ENCODE measurements at regions not wholly inside any gene's neighbourhood (a gene's known extent, or its start where the extent isn't known, plus 50 kb on each side); places are given as distances from the start of the nearest gene placed in this dataset.

DNA sequence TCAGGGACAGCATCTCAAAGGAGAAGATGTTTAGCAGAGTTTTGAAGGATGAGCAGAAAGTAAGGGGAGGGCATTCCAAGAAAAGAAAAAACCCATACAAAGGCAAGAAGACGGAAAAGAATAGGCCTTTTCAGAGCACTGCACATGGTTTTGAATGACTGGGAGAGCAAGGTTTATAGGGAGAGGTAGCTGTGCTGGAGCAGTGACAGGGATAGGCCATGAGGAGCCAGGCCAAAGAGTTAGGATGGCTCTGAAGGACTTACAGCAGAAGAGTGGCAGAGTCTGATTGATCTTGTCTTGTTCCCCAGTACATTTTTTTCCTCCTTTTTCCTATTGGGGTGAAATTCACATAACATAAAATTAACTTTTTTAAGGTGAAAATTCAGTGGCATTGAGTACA, 55.8 kb upstream of the PAK1 start:
- H4K8ac ChIP-seq (ENCODE audit: low read depth in 2 of 2, low read length in 2 of 2) = no peak overlapping the region
- H3K4me1 ChIP-seq (ENCODE audit: control insufficient read depth, insufficient read depth, low read length) = no peaks in the 10 kb centered on the region
- intact Hi-C loops (cut with micrococcal nuclease) = loop anchor here (5.0 kb wide), 1 partner anchor 37 kb away; no protein-coding TSS in a partner anchor
- no peak overlapping the region for H3K23ac ChIP-seq (ENCODE audit: low read depth, low read length)
- peaks cover 2% of the 10 kb centered on the region for H3K27me3 ChIP-seq (ENCODE audit: control insufficient read depth, insufficient read depth, low read length)
- H2BK5ac ChIP-seq (ENCODE audit: low read depth, low read length, poor library complexity, severe bottlenecking) = no peak overlapping the region
- dilution Hi-C loops (cut with HindIII; ENCODE audit: low sequenced_read_pairs, unreplicated experiment) = no loop called here
- no peak overlapping the region for H3K18ac ChIP-seq (ENCODE audit: low read depth, low read length)
- TF ChIP-seq CEBPB (IDR thresholded peaks at IDR 0.05; ENCODE audit: low read depth, low read length) = no peak
- no peak for TF ChIP-seq FOS (IDR thresholded peaks at IDR 0.05; ENCODE audit: low read depth, low read length)
- TF ChIP-seq POLR2A (IDR thresholded peaks at IDR 0.05; ENCODE audit: low read depth, low read length) = no peak
- no peak for TF ChIP-seq ELK1 (IDR thresholded peaks at IDR 0.05; ENCODE audit: borderline replicate concordance, low read depth, low read length)
- TF ChIP-seq MXI1 (IDR thresholded peaks at IDR 0.05; ENCODE audit: borderline replicate concordance, low read depth, low read length) = no peak
- TF ChIP-seq MAZ (IDR thresholded peaks at IDR 0.05; ENCODE audit: borderline replicate concordance, low read depth, low read length) = no peak
- TF ChIP-seq SMC3 (IDR thresholded peaks at IDR 0.05; ENCODE audit: low read depth, low read length) = no peak
- no peak for TF ChIP-seq USF2 (IDR thresholded peaks at IDR 0.05; ENCODE audit: low read depth, low read length)
- TF ChIP-seq, protein P1, sequence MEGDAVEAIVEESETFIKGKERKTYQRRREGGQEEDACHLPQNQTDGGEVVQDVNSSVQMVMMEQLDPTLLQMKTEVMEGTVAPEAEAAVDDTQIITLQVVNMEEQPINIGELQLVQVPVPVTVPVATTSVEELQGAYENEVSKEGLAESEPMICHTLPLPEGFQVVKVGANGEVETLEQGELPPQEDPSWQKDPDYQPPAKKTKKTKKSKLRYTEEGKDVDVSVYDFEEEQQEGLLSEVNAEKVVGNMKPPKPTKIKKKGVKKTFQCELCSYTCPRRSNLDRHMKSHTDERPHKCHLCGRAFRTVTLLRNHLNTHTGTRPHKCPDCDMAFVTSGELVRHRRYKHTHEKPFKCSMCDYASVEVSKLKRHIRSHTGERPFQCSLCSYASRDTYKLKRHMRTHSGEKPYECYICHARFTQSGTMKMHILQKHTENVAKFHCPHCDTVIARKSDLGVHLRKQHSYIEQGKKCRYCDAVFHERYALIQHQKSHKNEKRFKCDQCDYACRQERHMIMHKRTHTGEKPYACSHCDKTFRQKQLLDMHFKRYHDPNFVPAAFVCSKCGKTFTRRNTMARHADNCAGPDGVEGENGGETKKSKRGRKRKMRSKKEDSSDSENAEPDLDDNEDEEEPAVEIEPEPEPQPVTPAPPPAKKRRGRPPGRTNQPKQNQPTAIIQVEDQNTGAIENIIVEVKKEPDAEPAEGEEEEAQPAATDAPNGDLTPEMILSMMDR (conservative IDR thresholded peaks at IDR 0.05; ENCODE audit: low read depth, low read length) = no peak
- TF ChIP-seq RCOR1 (IDR thresholded peaks at IDR 0.05; ENCODE audit: insufficient replicate concordance, low read length) = no peak
- H3K36me3 ChIP-seq (ENCODE audit: control insufficient read depth, insufficient read depth, low read length) = no peaks in the 10 kb centered on the region
- H4K91ac ChIP-seq (ENCODE audit: insufficient read depth, low read depth, low read length) = no peak overlapping the region
- in situ Hi-C loops (cut with MboI; ENCODE audit: low sequenced_read_pairs) = no loop called here
- no peak for DNase-seq
- no TSS peak for BruUV-seq (replicated peaks)
- H2BK120ac ChIP-seq (ENCODE audit: low read depth, low read length) = no peak overlapping the region
- no peak overlapping the region for H2BK20ac ChIP-seq (ENCODE audit: low read depth, low read length)
- H3K9me3 ChIP-seq (ENCODE audit: control insufficient read depth, insufficient read depth, low read length) = no peaks in the 10 kb centered on the region
- no peak overlapping the region for H3K4me3 ChIP-seq (ENCODE audit: insufficient read depth, low read depth, low read length)
- no peak overlapping the region for H3K14ac ChIP-seq (replicated peaks; ENCODE audit: low read depth, low read length)
- no peak overlapping the region for H4K5ac ChIP-seq (ENCODE audit: low read depth, low read length)
- H2AFZ ChIP-seq (replicated peaks; ENCODE audit: low read length, poor library complexity) = no peak overlapping the region
- no peaks in the 10 kb centered on the region for H3K79me1 ChIP-seq (ENCODE audit: low read depth in 1 of 2, low read length in 2 of 2)
- no peak overlapping the region for H2AK9ac ChIP-seq (replicated peaks; ENCODE audit: low read depth, low read length, poor library complexity)
- no peaks in the 10 kb centered on the region for H3K9me1 ChIP-seq (ENCODE audit: insufficient read depth, low read length)
- WGBS, 2 experiments (ENCODE audit: extremely low coverage in 2 of 2, insufficient read length in 1 of 2) = no CpG with 5 or more reads among the region's 1 CpG
- H3K9ac ChIP-seq (ENCODE audit: low read depth, low read length) = no peak overlapping the region
- no peak overlapping the region for H3K4me2 ChIP-seq (ENCODE audit: low read depth, low read length)
- H4K20me1 ChIP-seq (ENCODE audit: insufficient read depth, low read length) = no peaks in the 10 kb centered on the region
- no peak overlapping the region for H3K27ac ChIP-seq (ENCODE audit: insufficient read depth, low read length)
- H2AK5ac ChIP-seq (ENCODE audit: low read depth, low read length) = no peak overlapping the region
- ChIA-PET POLR2A (ENCODE audit: unreplicated experiment) (no interaction called here), CTCF (interaction anchor here (0.7 kb wide), 1 partner anchor 15 kb away, joined by 5 read pairs; no protein-coding TSS in a partner anchor)
- no peak for ATAC-seq (ENCODE audit: low read depth)
- no peak overlapping the region for H3K56ac ChIP-seq (ENCODE audit: extremely low read depth, insufficient read depth, low read length)
- H3K4ac ChIP-seq (ENCODE audit: low read depth, low read length) = no peak overlapping the region
- no peak overlapping the region for H2BK15ac ChIP-seq (ENCODE audit: low read depth, low read length)
